GM23338 (cell line): ENCODE measurements at regions not wholly inside any gene's neighbourhood (a gene's known extent, or its start where the extent isn't known, plus 50 kb on each side); places are given as distances from the start of the nearest gene placed in this dataset.

Experiments used
- EZH2 ChIP-seq: fragments of 200-600 bp; sonication (generic); IDR thresholded peaks from one replicate; pipeline ENCODE4 v1.8.0; 2017; ENCODE audit warnings: antibody characterized with exemption, mild to moderate bottlenecking, low read depth; ENCODE audit not compliant: unreplicated experiment
- ZNF114 ChIP-seq: fragments of 250-450 bp; sonication (Bioruptor Pico); IDR thresholded peaks from 2 replicates; pipeline ENCODE4 v1.5.0; 2020; ENCODE audit warnings: mild to moderate bottlenecking, moderate library complexity
- TF ChIP-seq, protein P1 (sequence below), 2 experiments: fragments of 200-600 bp in 1 of 2; sonication (generic) in 1 of 2; conservative IDR thresholded peaks; 2 replicates each; pipeline versions ENCODE4 v1.5.1 to v1.6.1; 2016 to 2017; ENCODE audit warnings: antibody characterized with exemption in 2 of 2, low read depth in 2 of 2, mild to moderate bottlenecking in 2 of 2, moderate library complexity in 1 of 2

DNA sequence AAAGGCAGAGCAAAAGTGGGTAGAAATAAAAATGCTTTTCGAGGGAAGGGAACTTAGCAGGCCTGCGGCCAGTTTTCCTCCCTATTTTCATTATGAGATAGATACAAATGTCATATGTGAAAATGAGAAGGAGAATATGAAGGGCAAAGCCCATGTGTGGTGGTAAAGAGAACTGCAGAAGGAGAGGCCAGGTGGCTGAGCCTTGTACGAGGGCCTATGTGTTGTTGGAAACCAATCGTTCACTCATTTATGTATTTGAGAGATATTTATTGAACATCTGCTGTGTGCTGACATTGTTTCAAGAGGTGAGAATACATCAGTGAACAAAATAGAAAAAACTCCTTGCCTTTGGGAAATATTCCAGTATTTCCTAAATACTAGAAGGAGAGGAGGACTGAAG, 147.7 kb downstream of the SH3BGRL2 start:
- TF ChIP-seq, protein P1, sequence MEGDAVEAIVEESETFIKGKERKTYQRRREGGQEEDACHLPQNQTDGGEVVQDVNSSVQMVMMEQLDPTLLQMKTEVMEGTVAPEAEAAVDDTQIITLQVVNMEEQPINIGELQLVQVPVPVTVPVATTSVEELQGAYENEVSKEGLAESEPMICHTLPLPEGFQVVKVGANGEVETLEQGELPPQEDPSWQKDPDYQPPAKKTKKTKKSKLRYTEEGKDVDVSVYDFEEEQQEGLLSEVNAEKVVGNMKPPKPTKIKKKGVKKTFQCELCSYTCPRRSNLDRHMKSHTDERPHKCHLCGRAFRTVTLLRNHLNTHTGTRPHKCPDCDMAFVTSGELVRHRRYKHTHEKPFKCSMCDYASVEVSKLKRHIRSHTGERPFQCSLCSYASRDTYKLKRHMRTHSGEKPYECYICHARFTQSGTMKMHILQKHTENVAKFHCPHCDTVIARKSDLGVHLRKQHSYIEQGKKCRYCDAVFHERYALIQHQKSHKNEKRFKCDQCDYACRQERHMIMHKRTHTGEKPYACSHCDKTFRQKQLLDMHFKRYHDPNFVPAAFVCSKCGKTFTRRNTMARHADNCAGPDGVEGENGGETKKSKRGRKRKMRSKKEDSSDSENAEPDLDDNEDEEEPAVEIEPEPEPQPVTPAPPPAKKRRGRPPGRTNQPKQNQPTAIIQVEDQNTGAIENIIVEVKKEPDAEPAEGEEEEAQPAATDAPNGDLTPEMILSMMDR (conservative IDR thresholded peaks at IDR 0.05; ENCODE audit: low read depth in 2 of 2), result no peak
- no peak for TF ChIP-seq EZH2
- no peak for TF ChIP-seq ZNF114
